ENCODE measurements at regions not wholly inside any gene's neighbourhood (a gene's known extent, or its start where the extent isn't known, plus 50 kb on each side); places are given as distances from the start of the nearest gene placed in this dataset.

DNA sequence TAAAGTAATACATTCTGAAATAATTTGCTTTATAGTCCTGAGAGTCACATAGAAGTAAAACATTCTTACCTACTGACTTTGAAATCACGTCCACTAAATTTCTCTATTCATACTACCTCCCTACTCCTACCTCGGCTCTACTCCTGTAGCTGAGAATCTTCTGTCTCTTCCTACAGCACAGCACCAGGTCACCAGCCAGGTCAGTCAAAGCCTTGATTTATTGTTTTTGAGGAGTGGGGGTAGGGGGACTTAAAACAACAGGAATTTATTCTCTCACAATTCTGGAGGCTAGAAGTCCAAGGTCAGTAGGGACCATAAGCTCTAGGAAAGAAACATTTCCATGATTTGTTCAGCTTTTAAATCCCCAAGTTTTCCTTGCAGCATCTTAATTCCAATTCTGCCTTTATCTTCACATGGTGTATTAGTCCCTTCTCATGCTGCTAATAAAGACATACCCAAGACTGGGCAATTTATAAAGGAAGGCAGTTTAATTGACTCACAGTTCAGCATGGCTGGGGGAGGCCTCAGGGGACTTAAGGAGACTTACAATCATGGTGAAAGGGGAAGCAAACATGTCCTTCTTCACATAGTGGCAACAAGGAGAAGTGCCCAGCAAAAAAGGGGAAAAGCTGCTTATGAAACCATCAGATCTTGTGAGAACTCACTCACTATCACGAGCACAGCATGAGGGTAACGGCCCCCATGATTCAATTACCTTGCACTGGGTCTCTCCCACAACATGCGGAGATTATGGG lies 49.6 kb upstream of the CCNG1 start:
- TF ChIP-seq, protein P1, sequence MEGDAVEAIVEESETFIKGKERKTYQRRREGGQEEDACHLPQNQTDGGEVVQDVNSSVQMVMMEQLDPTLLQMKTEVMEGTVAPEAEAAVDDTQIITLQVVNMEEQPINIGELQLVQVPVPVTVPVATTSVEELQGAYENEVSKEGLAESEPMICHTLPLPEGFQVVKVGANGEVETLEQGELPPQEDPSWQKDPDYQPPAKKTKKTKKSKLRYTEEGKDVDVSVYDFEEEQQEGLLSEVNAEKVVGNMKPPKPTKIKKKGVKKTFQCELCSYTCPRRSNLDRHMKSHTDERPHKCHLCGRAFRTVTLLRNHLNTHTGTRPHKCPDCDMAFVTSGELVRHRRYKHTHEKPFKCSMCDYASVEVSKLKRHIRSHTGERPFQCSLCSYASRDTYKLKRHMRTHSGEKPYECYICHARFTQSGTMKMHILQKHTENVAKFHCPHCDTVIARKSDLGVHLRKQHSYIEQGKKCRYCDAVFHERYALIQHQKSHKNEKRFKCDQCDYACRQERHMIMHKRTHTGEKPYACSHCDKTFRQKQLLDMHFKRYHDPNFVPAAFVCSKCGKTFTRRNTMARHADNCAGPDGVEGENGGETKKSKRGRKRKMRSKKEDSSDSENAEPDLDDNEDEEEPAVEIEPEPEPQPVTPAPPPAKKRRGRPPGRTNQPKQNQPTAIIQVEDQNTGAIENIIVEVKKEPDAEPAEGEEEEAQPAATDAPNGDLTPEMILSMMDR (IDR thresholded peaks at IDR 0.05), result no peak
- no peak for TF ChIP-seq POLR2A (IDR thresholded peaks at IDR 0.05)
- no peak for TF ChIP-seq EP300 (IDR thresholded peaks at IDR 0.05)
